ENCODE measurements at regions not wholly inside any gene's neighbourhood (a gene's known extent, or its start where the extent isn't known, plus 50 kb on each side); places are given as distances from the start of the nearest gene placed in this dataset.
A peak's percentile ranks its signal among the peaks of the same experiment; 100 is the strongest.
"Not testable (repeated sequence)": the region's sequence is repeated elsewhere in the genome, so short reads cannot be mapped to it uniquely, and the experiment has no call there.

DNA sequence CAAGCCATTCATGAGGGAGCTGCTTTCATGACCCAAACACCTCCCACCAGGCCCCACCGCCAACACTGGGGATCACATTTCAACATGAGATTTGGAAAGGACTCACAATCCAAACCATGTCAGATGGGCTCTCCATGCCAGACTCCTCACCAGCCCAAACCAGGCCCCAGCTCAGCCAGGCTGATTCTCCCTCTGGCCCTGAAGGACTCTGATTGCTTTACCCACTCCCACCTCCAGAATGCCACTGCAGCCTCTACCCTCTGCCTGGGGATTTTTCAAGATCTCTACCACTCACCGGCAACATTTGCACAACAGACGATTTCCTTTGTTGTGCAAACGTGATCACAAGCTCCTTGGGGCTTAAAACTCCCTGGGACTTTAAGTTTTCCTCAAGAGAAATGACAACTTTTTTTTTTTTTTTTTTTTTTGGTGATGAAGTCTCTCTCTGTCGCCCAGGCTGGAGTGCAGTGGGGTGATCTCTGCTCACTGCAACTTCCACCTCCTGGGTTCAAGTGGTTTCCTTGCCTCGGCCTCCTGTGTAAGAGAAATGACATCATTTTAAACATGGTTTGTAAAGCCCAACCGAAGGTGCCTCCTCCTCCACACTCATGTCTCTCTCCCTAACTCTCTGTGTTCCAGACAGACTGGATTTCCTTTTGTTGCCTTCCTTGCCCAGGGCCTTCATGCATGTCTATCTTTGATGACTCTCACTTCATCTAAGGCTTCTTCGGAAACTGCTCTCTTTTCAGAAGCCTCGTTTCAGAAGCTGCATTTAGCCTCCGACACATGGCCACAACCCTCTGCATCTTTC, 147.0 kb downstream of the CDH26 start:
- no peak for TF ChIP-seq ZFX (IDR thresholded peaks at IDR 0.05)
- TF ChIP-seq, protein P1, sequence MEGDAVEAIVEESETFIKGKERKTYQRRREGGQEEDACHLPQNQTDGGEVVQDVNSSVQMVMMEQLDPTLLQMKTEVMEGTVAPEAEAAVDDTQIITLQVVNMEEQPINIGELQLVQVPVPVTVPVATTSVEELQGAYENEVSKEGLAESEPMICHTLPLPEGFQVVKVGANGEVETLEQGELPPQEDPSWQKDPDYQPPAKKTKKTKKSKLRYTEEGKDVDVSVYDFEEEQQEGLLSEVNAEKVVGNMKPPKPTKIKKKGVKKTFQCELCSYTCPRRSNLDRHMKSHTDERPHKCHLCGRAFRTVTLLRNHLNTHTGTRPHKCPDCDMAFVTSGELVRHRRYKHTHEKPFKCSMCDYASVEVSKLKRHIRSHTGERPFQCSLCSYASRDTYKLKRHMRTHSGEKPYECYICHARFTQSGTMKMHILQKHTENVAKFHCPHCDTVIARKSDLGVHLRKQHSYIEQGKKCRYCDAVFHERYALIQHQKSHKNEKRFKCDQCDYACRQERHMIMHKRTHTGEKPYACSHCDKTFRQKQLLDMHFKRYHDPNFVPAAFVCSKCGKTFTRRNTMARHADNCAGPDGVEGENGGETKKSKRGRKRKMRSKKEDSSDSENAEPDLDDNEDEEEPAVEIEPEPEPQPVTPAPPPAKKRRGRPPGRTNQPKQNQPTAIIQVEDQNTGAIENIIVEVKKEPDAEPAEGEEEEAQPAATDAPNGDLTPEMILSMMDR (conservative IDR thresholded peaks at IDR 0.05), result no peak

GRCh38 chr20:60106186-60106585, 148.0 kb downstream of the CDH26 start:
- H3K27ac ChIP-seq, result not testable (repeated sequence)

More for the DNA sequence above, 147.0 kb downstream of the CDH26 start:
- no peak overlapping the region for H3K27ac ChIP-seq

DNA sequence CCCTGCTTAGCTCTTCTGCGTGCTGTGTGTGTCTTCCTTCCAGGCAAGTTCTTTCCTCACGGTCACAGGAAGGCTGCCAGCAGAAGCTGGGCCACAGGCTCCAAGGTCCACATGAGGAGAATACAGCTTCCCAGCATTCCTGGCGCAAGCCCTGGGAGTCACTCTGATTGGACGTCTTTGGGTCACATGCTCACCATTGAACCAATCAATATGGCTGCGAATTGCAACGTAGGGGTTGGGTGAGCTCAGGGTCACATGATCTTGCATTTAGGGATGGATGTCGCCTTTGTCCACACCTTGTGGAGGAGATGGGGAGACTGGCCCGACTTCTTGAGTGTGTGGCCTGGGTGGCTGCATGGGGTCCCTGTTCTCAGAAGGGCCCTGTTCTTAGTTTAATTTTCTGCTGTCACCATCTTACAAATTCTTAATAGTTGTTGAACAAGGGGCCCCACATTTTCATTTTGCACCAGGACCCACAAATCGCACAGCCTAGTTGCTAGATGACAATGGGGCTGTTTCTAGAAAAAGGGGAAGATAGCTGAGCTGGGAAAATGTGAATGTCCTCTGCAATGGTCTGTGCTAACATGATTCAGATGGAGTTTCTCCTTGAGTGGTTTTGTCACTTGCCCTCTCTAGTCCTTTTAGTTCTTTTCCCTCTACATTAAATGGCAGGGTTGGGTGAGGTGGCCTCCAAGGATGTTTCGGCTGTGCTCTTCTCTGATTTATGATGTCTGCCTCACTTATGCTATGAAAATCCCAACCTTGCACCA, 149.6 kb downstream of the CDH26 start:
- no peak overlapping the region for H3K27ac ChIP-seq
- TF ChIP-seq, protein P1 (conservative IDR thresholded peaks at IDR 0.05), result no peak
- no peak for TF ChIP-seq ZFX (IDR thresholded peaks at IDR 0.05)

- H3K27ac ChIP-seq, result no peak overlapping the region
- TF ChIP-seq, protein P1 (conservative IDR thresholded peaks at IDR 0.05), result no peak
- no peak for TF ChIP-seq ZFX (IDR thresholded peaks at IDR 0.05)
These were observed 150.2 kb downstream of the CDH26 start for GRCh38 chr20:60108397-60108796.

- H3K27ac ChIP-seq, result no peak overlapping the region
- TF ChIP-seq ZFX (IDR thresholded peaks at IDR 0.05), result no peak
- TF ChIP-seq, protein P1 (conservative IDR thresholded peaks at IDR 0.05), result no peak
These were observed 155.0 kb downstream of the CDH26 start for GRCh38 chr20:60113024-60113724.

DNA sequence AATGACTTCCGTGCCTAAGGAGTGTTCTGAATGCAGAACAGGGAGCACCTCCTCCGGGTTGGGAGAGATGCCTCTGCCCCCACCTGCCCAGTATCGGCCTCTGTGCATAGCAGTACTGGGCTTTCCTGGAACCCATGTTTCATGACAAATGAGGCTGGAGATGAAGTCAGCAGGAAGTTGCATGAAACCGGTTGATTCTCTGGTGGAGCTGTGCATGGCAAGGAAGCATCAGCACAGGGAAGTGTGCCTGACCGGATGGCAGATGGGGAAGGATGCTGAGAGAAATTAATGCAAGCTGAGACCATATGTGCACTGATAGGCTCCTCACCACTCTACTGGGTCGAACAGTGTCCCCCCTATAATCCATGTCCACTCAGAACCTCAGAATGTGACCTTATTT, 155.5 kb downstream of the CDH26 start:
- no peak for TF ChIP-seq ZFX (IDR thresholded peaks at IDR 0.05)
- TF ChIP-seq, protein P1 (conservative IDR thresholded peaks at IDR 0.05), result no peak
- no peak overlapping the region for H3K27ac ChIP-seq

- TF ChIP-seq, protein P1 (conservative IDR thresholded peaks at IDR 0.05), result no peak
- TF ChIP-seq ZFX (IDR thresholded peaks at IDR 0.05), result no peak
These were observed 157.2 kb downstream of the CDH26 start for GRCh38 chr20:60115451-60115850.

More at GRCh38 chr20:60115451-60115850, 157.2 kb downstream of the CDH26 start:
- peak overlapping the region; percentile 4; the same call in 1 of the 2 replicates for H3K27ac ChIP-seq
